ENCODE measurements at regions not wholly inside any gene's neighbourhood (a gene's known extent, or its start where the extent isn't known, plus 50 kb on each side); places are given as distances from the start of the nearest gene placed in this dataset.

DNA sequence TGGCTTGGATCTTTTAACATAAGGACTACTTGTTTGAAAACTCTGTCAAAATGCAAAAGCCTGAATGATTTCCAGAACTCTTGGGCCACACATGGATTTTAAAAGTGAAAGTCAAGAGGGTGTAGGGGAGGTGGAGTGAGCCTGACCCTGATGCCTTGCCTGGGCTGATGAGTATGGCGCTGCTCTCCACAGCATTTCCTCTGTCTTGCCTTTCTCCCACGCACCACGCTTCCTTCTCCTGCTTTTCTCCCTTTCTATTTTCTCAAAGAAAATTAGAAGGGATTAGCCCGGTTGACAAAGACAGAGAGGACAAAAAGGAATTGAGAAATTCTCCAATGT, 207.0 kb upstream of the CCDC68 start:
- DNase-seq (ENCODE audit: low spot score in 2 of 2), result no peak
- Mint-ChIP-seq H3K4me1 (no peaks in the 10 kb centered on the region), H3K4me3 (no peak overlapping the region), H3K27ac (no peak overlapping the region), H3K36me3 (no peaks in the 10 kb centered on the region), H3K9me3 (peaks cover 5% of the 10 kb centered on the region)
- no peak for ATAC-seq

DNA sequence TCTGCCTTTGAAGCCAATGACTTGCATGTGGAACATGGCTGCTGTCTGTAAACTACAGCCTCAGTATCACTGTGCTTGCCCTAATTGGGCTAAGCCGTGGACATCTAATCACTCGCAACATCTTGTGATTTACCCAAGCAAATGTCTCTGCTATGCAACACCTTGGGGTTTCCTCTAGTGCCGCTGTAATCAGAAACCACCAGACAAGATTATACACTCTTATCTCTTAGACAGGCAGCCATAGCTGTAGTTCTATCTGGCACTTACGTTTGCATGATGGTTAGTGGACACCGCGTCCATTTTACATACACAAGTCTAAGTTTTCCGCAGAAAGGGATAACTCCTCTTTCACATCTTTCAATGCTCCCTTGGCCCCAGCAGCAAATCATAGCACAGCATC, 204.3 kb upstream of the CCDC68 start:
- ATAC-seq, result no peak
- H3K9me3 Mint-ChIP-seq, result peaks cover 5% of the 10 kb centered on the region
- H3K4me3 Mint-ChIP-seq, result no peak overlapping the region
- H3K36me3 Mint-ChIP-seq, result no peaks in the 10 kb centered on the region
- H3K27ac Mint-ChIP-seq, result no peak overlapping the region
- no peaks in the 10 kb centered on the region for H3K4me1 Mint-ChIP-seq
- DNase-seq (ENCODE audit: low spot score in 2 of 2), result no peak

DNA sequence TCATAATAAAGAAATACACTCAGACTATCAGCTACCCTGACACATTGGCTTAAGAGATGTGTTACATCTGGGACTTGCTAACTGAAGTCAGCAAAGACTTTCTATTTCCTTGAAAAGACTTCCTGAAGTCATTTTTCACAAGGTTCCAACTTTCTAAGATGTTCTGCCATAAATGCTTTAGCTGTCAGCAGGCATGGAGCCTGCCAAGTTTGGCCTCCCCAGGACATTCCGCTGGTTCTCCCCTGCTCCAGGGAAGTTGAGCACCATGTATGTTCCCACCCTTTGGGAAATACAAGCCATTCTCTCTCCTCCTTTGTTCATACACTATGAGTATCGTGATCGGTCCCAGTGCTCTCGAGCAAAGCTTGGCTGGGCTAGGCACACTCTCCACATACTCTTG, 202.7 kb upstream of the CCDC68 start:
- Mint-ChIP-seq H3K27ac (no peak overlapping the region), H3K9me3 (peaks cover 2% of the 10 kb centered on the region), H3K4me3 (no peak overlapping the region), H3K36me3 (no peaks in the 10 kb centered on the region), H3K4me1 (no peaks in the 10 kb centered on the region)
- DNase-seq (ENCODE audit: low spot score in 2 of 2), result no peak
- ATAC-seq, result no peak

DNA sequence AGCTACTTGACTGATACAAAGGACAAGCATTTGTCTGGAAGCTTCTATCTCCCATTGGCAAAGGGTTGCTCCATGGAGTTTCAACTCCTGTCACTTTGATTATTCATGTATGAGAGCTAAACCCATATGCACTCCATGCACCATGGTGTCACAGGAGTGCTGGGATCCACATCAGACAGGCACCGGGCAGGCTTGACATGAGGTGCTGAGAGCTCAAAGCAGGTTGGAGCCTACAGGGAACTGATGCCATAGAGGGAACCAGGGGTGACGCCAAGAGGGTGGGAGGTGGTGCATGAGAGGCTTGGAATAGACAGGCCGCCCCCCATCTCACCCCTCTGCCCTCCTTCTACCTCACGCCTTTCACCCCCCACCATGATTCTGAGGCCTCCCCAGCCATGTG, 199.8 kb upstream of the CCDC68 start:
- H3K4me1 Mint-ChIP-seq, result no peaks in the 10 kb centered on the region
- DNase-seq (ENCODE audit: low spot score in 2 of 2) (no peak), ATAC-seq (no peak)
- no peaks in the 10 kb centered on the region for H3K36me3 Mint-ChIP-seq
- H3K9me3 Mint-ChIP-seq, result peaks cover 2% of the 10 kb centered on the region
- H3K27ac Mint-ChIP-seq, result no peak overlapping the region
- H3K4me3 Mint-ChIP-seq, result no peak overlapping the region

DNA sequence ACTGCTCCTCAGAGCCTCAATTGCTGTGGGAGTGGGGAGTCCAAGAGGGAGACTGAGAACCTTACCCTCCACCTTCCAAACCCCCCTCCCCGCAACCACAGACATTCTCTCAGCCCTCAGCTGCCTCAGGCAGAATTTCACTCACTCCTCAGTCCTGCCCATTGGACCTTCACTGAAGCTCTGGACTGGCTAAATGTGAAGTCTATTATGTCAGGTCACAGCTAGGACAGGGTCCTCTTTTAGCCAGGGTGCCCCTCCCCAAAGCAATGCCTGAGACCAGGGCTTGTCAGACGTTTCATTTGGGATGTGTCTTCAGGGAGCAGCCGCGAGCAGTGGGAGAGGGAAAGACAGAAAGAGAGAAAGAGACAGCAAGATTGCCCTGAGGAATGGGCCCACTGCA, 199.3 kb upstream of the CCDC68 start:
- no peaks in the 10 kb centered on the region for H3K36me3 Mint-ChIP-seq
- H3K4me3 Mint-ChIP-seq, result no peak overlapping the region
- no peaks in the 10 kb centered on the region for H3K4me1 Mint-ChIP-seq
- ATAC-seq (no peak), DNase-seq (ENCODE audit: low spot score in 2 of 2) (no peak)
- H3K27ac Mint-ChIP-seq, result no peak overlapping the region
- peaks cover 2% of the 10 kb centered on the region for H3K9me3 Mint-ChIP-seq

DNA sequence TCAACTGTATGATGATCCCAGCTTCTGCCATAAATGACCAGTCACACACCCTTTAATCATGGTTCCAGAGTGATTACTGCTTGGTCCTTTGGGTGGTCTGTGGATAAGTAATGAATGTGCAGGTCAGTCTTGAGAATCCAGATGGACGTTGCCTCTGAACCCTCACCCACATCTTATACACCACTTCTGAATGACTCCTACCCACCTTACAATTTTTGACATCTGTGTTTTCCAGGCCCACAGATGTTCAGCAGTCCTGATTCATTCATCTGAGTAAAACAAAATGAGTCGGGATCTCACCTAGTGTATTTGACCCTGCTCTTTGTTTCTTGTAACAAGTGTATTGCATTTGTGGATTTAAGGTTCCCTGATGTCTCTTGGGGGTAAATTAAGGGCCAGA, 194.1 kb upstream of the CCDC68 start:
- no peak for DNase-seq (ENCODE audit: low spot score in 2 of 2)
- no peak overlapping the region for H3K27ac Mint-ChIP-seq
- H3K4me3 Mint-ChIP-seq, result no peak overlapping the region
- no peaks in the 10 kb centered on the region for H3K4me1 Mint-ChIP-seq
- no peaks in the 10 kb centered on the region for H3K36me3 Mint-ChIP-seq
- no peak for ATAC-seq
- peaks cover 3% of the 10 kb centered on the region for H3K9me3 Mint-ChIP-seq

DNA sequence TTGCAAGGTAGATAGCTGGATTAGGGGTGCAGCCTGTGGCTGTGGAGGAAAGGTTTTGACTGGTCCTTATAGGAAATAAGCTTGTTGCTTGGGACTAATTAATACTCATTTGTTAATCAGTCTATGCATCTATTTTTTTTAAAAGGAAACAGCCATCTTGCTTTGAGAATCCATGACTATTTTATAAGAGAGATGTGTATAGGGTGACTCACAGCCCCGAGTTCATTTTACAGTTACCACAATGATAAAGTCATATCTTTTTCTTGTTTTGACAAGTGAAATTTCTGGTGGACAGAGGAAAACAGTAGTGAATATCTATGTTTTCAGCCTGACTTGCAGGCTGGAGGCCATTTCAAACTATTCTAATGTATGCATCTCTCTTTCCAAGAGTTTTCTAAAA, 193.5 kb upstream of the CCDC68 start:
- DNase-seq (ENCODE audit: low spot score in 2 of 2) (no peak), ATAC-seq (no peak)
- Mint-ChIP-seq H3K27ac (no peak overlapping the region), H3K4me1 (no peaks in the 10 kb centered on the region), H3K36me3 (no peaks in the 10 kb centered on the region), H3K9me3 (peaks cover 3% of the 10 kb centered on the region), H3K4me3 (no peak overlapping the region)

DNA sequence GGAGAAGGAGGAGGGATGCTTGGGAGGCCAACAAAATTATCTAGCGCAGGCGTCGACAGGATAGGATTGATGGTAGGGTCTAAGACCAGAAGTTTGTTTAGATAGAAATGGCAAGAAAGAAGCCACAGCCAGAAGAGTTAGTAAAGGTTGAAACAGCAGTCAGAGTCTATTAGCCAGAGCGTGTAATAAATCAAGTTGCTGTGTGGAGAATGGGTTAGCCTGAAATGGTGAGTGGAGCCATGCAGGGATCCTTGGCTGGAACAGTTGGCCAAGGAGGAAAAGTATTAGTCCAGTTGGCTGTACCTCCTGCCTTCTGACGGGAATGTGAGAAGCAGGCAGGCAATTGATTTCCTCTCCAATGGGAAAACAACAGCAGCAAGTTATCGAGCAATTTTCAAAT, 190.7 kb upstream of the CCDC68 start:
- H3K9me3 Mint-ChIP-seq, result peaks cover 3% of the 10 kb centered on the region
- ATAC-seq (no peak), DNase-seq (ENCODE audit: low spot score in 2 of 2) (no peak)
- H3K36me3 Mint-ChIP-seq, result no peaks in the 10 kb centered on the region
- no peaks in the 10 kb centered on the region for H3K4me1 Mint-ChIP-seq
- no peak overlapping the region for H3K27ac Mint-ChIP-seq
- H3K4me3 Mint-ChIP-seq, result no peak overlapping the region

DNA sequence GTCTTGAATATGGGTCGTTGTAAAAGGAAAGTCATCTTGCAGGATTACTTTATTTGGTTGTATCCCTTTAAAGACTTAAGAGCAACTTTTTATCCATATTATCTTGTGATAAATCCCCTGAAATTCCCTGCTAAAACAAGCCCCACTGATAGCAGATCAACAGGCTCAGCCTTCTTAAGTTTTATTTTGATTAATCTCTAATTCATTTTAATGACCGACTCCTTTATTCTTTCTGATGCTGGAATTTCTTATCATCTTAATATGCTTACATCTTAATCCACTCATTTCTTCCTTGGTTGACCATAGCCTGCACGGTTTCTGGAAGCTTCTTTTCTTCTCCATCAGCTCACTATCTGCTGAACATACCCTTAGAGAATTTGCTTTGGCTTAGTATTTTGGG, 188.5 kb upstream of the CCDC68 start:
- ATAC-seq (no peak), DNase-seq (ENCODE audit: low spot score in 2 of 2) (no peak)
- Mint-ChIP-seq H3K4me1 (no peaks in the 10 kb centered on the region), H3K36me3 (no peaks in the 10 kb centered on the region), H3K27ac (no peak overlapping the region), H3K9me3 (peaks cover 6% of the 10 kb centered on the region), H3K4me3 (no peak overlapping the region)

DNA sequence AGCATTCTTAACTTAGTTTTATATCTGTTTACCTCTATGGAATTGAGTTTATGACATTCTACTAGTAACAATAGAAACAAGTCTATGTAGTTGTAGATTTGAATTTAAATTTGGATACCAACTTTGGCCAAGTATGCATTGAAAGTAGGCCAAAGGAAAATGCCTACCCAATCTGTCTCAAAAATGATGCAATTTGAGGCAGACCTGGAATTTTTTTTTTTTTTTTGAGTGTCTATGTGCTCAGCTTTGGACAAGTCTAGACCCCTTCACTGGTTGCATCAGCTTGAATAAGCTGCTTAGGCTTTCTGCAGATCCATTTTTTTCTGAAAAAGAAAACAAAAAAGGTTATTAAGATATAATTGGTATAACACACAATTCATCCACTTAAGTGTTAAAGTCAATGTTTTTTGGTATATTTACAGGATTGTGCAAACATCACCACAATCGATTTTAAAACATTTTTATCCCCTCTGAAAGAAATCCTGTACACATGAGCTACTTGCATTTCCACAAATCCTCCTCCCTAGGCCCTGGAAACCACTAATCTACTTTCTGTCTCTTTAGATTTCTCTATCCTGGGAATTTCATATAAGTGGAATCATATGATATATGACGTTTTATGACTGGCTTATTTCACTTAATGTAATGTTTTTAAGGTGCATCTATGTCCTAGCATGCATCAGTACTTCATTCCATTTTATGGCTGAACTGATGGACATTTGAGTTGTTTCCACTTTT, 185.1 kb upstream of the CCDC68 start:
- Mint-ChIP-seq H3K27ac (no peak overlapping the region), H3K4me1 (no peaks in the 10 kb centered on the region), H3K9me3 (peaks cover 9% of the 10 kb centered on the region), H3K36me3 (no peaks in the 10 kb centered on the region), H3K4me3 (no peak overlapping the region)
- ATAC-seq (no peak), DNase-seq (ENCODE audit: low spot score in 2 of 2) (no peak)

DNA sequence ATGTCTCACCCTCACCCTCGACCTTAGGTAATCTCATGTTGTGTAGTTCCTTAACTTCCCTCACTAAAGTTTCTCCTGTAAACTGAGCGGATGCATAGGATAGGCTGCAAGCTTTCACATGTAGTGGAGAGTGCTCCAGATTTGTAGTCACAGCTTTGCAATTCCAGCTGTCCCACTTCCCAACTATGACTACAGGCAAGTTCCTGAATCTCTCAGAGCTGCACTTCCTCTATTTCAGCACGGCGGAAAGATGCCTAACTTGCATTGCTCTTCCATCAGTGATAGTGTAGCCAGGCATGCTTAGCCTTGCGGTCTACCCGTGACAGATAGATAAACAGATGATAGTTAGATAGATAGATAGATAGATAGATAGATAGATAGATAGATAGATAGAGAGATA, 183.1 kb upstream of the CCDC68 start:
- no peaks in the 10 kb centered on the region for H3K36me3 Mint-ChIP-seq
- no peaks in the 10 kb centered on the region for H3K4me1 Mint-ChIP-seq
- H3K27ac Mint-ChIP-seq, result no peak overlapping the region
- no peak for DNase-seq (ENCODE audit: low spot score in 2 of 2)
- no peak for ATAC-seq
- H3K9me3 Mint-ChIP-seq, result peaks cover 9% of the 10 kb centered on the region
- no peak overlapping the region for H3K4me3 Mint-ChIP-seq

DNA sequence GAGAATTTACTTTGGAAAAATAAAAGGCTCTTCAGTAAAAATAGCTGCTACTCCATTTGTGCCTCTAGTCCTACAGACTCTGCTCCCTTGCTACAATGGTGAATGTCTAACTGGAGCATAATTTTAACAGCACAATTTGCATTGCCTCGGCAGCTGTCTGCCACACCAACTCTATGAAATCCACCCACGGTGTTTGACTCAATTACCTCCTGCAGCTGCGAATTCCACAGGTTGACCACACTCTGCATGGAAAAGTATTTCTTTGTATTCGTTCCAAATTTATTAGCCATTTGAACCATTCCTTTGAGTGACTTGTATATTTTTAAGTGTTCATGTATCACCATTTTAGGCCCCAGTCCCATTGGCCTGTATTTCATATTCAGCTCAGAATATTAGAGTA, 182.1 kb upstream of the CCDC68 start:
- Mint-ChIP-seq H3K36me3 (no peaks in the 10 kb centered on the region), H3K27ac (no peak overlapping the region), H3K9me3 (peaks cover 9% of the 10 kb centered on the region), H3K4me1 (no peaks in the 10 kb centered on the region), H3K4me3 (no peak overlapping the region)
- no peak for ATAC-seq
- no peak for DNase-seq (ENCODE audit: low spot score in 2 of 2)

DNA sequence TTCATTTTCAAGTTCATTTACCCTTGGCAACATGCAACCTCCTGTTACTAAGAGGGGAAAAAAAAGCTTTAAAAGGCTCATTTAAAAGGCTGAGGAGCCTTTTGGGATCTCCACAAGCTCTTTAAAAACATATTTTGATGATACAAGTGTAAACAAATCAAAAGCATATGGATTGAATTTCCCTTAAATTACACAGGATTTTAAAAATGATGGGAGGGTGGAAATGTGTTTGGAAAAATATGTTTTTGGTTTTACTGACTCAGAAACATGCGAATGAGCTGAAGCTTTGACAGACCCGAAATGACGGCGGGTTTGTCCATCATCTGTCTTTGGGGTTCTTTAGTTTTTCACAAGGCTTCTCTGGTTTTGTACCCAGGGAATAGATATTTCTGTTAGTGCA, 180.6 kb upstream of the CCDC68 start:
- DNase-seq (ENCODE audit: low spot score in 2 of 2) (no peak), ATAC-seq (no peak)
- Mint-ChIP-seq H3K4me3 (no peak overlapping the region), H3K27ac (no peak overlapping the region), H3K9me3 (peaks cover 9% of the 10 kb centered on the region), H3K4me1 (no peaks in the 10 kb centered on the region), H3K36me3 (no peaks in the 10 kb centered on the region)

DNA sequence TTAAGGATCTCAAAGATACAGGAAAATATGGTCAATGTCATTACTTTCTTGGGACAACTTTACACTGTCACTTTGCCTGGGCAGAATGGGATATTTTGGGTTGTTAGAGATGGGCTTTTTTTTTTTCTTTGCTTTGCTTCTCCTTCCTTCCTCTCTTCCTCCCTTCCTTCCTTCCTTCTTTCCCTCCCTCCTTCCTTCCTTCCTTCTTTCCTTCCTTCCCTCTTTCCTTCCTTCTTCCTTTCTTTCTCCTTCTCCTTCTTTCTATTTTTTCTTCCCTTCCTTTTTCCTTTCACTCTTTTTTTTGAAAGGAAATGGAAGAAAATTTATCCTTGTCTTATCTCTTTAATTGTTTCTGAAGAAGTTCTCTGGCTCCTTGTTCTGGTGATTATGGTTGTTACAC, 180.0 kb upstream of the CCDC68 start:
- no peak for DNase-seq (ENCODE audit: low spot score in 2 of 2)
- no peak overlapping the region for H3K27ac Mint-ChIP-seq
- no peaks in the 10 kb centered on the region for H3K4me1 Mint-ChIP-seq
- no peaks in the 10 kb centered on the region for H3K36me3 Mint-ChIP-seq
- ATAC-seq, result no peak
- peaks cover 9% of the 10 kb centered on the region for H3K9me3 Mint-ChIP-seq
- no peak overlapping the region for H3K4me3 Mint-ChIP-seq

DNA sequence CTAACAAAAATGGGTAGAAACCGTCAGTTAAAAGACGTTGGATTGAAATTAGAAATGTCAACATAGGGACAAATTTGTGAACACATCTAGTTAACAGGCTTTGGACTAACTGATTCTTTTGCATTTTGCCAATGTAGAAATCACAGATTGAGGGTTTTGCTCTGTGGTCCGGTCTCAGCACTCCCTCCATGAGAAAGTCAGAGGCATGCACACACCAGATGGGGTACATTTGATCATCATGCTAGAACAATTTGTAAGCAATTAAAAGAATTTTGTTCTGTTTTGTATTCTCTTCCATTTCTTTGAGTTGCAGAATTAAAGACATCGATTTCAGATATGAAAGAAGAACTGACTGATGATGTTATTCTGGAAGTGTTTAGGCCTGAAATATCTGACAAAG, 179.1 kb upstream of the CCDC68 start:
- no peaks in the 10 kb centered on the region for H3K36me3 Mint-ChIP-seq
- ATAC-seq, result no peak
- peaks cover 7% of the 10 kb centered on the region for H3K9me3 Mint-ChIP-seq
- no peaks in the 10 kb centered on the region for H3K4me1 Mint-ChIP-seq
- H3K4me3 Mint-ChIP-seq, result no peak overlapping the region
- no peak overlapping the region for H3K27ac Mint-ChIP-seq
- no peak for DNase-seq (ENCODE audit: low spot score in 2 of 2)

DNA sequence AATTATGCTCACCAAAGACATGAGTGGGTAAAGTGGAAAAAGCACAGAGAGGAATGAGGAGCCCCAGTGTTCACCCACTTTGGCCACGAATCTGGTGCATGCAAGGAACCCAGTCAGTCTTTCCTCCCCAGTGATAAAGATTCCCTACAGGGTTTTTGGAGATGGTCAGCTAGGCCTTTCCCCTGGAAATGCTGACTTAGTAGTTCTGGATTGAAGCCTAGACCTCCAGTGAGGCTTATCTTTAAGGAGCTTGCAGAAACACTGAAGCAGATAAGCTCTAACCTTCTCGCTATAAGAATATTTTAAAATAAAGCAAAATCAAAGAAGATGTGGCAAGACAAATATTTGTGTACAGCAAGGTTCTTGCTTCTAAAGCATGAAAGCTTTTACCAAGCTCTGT, 178.3 kb upstream of the CCDC68 start:
- no peak for ATAC-seq
- Mint-ChIP-seq H3K36me3 (no peaks in the 10 kb centered on the region), H3K4me3 (no peak overlapping the region), H3K27ac (no peak overlapping the region), H3K9me3 (peaks cover 10% of the 10 kb centered on the region), H3K4me1 (no peaks in the 10 kb centered on the region)
- DNase-seq (ENCODE audit: low spot score in 2 of 2), result no peak

DNA sequence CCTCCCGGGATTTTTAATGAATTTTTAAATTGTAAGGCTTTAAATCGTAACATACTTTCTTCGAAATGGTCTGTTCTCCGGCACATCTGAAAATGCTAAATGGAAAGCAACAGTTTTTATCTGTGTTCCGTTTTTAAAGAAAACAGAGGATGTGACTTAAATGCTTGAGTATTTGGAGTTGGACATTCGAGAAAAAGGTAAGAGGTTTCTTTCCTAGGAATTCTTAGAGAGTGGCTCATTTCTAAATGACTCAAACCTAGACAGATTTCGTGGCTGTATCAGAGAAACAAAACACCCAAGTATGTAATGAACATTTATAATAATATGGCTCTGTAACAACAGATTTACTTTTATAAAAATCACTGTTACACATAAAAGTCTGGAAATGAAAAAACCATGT, 177.6 kb upstream of the CCDC68 start:
- ATAC-seq (no peak), DNase-seq (ENCODE audit: low spot score in 2 of 2) (no peak)
- Mint-ChIP-seq H3K4me3 (no peak overlapping the region), H3K9me3 (peaks cover 8% of the 10 kb centered on the region), H3K27ac (no peak overlapping the region), H3K4me1 (no peaks in the 10 kb centered on the region), H3K36me3 (no peaks in the 10 kb centered on the region)

Data from stimulated activated effector memory CD8-positive, alpha-beta T cell treated with anti-CD3 and anti-CD28 coated beads, Interleukin-12 subunit alpha, Interleukin-12 subunit beta, amount 100 ng/mL, for 72 hours (primary cell).